ENCODE measurements at regions not wholly inside any gene's neighbourhood (a gene's known extent, or its start where the extent isn't known, plus 50 kb on each side); places are given as distances from the start of the nearest gene placed in this dataset.
A peak's percentile ranks its signal among the peaks of the same experiment; 100 is the strongest.
"Not testable (repeated sequence)": the region's sequence is repeated elsewhere in the genome, so short reads cannot be mapped to it uniquely, and the experiment has no call there.

DNA sequence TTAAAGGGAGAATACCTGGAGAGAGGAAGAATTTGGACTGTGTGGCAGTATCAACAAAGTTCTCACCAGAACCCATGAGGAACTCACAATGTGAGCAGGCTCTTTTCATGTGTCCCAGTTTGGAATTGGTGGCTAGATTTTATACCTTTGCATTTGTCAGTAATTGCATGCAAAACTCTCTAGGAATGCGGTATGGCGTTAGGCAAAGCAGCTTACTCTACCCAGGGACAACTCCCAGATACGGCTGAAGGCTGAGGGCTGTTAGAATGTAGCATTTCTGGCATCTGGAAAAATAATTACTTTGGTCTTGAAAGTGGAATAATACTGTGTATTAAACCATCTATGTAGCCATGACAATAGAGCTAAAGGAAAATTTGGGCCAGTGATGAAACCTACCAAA, 635.5 kb downstream of the SLC16A7 start:
- no peak for DNase-seq
- intact Hi-C loops (cut with DNase I) = no loop called here

DNA sequence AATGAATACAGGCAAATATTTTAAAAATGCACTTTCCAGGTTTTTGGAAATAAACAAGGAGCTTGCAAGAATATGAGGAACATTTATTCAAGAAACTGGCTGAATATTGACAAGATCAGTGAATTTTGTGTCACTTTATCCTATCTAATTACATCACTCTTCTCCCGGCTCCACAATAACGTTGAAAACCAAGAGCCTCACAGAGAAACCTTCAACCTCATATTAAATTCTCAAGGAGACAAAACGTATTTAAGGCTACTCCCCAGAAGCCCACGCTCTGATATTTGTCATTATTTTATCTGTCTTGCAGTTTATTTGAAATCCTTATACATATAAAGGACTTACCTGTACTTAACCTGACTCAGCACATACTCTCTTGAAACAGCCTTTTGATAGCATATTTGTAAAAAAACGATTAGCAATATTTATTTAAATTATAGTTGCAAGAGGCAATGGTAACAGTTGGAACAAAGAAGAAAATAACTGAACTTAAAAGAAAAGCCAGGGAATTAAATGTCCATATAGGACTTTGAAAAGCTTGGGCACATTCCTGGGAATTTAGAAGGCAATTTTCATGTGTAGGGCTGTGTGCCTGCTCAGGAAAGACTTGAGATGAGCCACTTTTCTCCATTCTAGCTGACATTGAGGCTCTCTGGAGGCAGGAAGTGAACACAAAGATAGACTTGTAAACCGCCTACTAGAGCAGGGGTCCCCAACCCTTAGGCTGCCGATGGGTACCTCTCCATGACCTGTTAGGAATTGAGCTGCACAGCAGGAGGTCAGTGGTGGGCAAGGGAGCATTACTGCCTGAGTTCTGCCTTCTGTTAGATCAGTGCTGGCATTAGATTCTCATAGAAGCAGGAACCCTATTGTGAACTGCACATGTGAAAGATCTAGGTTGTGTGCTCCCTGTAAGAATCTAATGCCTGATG, 636.4 kb downstream of the SLC16A7 start:
- DNase-seq = peak in 1 of 10 donors; percentile 54
- intact Hi-C loops (cut with DNase I) = no loop called here

DNA sequence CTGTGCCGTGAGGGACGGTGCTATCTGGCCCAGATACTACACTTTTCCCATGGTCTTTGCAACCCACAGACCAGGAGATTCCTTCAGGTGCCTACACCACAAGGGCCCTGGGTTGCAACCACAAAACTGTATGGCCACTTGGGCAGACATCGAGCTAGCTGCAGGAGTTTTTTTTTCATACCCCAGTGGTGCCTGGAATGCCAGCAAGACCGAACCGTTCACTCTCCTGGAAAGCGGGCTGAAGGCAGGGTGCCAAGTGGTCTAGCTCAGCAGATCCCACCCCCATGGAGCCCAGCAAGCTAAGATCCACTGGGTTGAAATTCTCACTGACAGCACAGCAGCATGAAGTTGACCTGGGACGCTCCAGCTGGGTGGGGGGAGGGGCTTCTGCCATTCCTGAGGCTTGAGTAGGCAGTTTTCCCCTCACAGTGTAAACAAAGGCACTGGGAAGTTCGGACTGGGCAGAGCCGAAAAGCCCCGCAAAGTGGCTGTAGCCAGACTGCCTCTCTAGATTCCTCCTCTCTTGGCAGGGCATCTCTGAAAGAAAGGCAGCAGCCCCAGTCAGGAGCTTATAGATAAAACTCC, 638.9 kb downstream of the SLC16A7 start:
- DNase-seq = peak in 3 of 10 donors; percentile 58 to 69 (median 67)
- intact Hi-C loops (cut with DNase I) = not testable (repeated sequence)

DNA sequence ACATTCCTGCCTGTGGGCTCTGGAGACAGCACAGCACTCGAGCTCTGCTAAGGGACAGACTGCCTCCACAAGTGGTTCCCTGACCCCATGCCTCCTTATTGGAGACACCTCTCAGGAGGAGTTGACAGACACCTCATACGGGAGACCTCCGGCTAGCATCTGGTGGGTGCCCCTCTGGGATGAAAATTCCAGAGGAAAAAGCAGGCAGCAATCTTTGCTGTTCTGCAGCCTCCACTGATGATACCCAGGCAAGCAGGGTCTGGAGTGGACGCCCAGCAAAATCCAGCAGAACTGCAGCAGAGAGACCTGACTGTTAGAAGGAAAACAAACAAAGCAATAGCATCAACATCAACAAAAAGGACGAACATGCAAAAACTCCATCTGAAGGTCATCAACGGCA, 639.4 kb downstream of the SLC16A7 start:
- intact Hi-C loops (cut with DNase I) = no loop called here
- peak in 1 of 10 donors; percentile 20 for DNase-seq

DNA sequence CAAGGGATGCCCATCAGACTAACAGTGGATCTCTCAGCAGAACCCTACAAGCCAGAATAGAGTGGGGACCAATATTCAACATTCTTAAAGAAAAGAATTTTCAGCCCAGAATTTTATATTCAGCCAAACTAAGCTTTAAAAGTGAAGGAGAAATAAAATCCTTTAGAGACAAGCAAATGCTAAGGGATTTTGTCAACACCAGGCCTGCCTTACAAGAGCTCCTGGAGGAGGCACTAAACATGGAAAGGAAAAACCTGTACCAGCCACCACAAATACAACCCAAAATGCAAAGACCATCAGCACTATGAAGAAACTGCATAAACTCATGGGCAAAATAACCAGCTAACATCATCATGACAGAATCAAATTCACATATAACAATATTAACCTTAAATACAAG, 640.6 kb downstream of the SLC16A7 start:
- intact Hi-C loops (cut with DNase I); DNase-seq: not testable (repeated sequence)

DNA sequence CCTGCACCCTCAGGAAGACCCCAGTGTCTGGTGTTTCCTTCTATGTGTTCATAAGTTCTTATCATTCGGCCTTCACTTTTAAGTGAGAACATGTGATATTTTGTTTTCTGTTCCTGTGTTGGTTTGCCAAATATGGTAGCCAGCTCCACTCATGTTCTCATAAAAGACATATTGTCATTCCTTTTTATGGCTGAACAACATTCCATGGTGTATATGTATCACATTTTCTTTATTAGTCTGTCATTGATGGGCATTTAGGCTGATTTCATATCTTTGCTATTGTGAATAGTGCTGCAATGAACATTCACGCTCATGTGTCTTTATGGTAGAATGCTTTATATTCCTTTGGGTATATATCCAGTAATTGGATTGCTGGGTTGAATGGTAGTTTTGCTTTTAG, 645.1 kb downstream of the SLC16A7 start:
- intact Hi-C loops (cut with DNase I) = no loop called here
- no peak for DNase-seq

DNA sequence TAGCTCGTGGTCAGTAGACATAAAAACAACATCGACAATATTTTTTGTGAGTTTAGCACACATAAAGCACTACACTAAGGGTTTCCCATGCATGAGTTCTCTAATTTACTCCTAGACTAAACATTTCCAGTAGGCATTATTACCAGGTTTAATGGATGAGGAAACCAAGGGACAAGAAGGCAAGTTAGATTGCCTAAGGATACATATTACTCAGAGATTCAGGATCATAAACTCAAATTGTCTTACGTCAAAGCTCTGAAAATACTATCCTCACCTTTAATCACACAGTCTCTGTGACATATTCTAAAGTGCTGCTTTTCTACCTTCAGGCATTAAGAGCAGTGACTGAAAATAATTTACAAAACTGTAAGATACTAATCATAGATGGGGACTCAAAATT, 655.3 kb downstream of the SLC16A7 start:
- no peak for DNase-seq
- intact Hi-C loops (cut with DNase I) = no loop called here

DNA sequence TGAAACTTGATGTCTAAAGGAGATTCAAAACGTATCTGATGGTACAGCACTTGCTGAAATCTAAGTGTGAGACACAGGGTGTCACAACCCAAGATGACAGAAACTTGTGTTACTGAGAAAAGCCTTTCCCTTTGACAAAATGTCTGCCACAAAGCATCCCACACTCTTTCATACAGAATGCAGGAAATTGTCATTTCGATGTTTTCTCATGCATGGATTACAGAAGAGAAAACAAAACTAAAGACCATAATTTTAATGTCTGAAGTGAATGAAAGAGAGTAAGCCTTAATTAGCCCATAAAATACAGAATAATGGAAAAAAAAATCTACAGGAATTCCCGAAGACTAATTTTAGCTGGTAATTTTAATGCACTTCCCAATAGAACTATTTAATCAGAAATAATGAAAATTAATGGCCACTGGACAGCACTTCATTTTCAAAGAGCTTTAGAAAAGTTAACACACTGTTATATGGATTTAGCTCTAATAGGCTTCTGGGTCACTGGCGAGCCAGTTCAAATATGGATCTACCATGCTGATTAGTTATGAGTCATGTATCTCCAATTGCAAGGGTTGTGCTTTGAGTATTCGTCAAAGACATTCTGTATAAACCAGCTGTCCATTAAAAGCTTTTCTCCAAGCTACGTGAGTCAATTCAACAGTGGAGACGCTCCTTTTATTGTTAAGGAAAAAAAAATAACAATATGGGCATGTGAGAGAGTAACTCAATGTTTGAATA, 656.7 kb downstream of the SLC16A7 start:
- no peak for DNase-seq
- intact Hi-C loops (cut with DNase I) = no loop called here

DNA sequence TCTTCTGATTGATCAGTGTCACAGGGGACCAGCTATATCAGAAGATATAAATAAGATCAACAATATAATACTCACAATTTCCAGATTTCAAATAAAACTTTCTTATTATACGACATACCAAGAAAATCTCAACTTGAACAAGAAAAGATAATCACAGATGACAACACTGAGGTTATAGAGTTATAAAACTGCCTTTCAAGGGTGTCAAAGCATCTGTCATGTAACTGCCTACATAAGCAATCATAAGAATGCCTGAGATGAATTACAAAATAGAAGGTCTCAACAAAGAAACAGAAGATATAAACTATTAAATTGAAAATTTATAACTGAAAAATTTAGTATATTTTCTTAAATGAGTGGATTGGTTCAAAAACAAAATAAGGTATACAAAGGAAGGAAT, 659.2 kb downstream of the SLC16A7 start:
- no peak for DNase-seq
- intact Hi-C loops (cut with DNase I) = no loop called here

DNA sequence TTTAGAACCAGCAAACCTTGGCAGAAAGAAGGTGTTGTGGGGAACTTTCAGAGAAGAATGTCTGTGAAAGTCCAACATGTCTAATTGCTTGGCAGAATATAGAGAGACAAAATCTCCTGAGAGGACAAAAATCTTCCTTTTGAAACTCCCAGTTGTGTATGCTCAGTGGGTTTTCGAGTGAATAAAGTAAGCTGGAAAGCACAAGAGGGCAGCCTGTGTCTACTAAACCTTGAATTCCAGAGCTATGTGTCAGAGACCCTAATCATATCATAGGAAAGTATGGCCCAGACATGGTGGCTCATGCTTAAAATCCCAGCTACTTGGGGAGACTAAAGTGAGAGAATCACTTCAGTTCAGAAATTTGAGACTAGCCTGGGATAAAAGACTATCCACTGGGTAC, 661.2 kb downstream of the SLC16A7 start:
- DNase-seq = no peak
- intact Hi-C loops (cut with DNase I) = no loop called here

DNA sequence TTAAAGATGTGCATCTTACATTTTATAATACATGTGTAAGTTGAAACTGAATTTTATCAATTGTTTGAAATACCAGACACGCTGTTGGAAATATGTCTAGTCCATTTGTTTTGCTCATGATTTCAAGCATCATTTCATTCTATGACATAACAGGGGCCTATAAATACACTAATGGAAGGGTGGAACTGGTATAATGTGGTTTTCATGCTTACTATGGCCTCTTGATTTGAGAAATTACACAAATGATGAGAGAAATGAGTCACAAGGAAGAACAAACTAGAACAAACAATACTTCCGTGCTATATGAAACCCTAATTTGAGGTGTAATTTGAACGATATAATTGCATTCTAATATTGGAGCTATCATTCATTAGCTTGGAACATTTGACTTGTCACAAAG, 663.4 kb downstream of the SLC16A7 start:
- DNase-seq = no peak

DNA sequence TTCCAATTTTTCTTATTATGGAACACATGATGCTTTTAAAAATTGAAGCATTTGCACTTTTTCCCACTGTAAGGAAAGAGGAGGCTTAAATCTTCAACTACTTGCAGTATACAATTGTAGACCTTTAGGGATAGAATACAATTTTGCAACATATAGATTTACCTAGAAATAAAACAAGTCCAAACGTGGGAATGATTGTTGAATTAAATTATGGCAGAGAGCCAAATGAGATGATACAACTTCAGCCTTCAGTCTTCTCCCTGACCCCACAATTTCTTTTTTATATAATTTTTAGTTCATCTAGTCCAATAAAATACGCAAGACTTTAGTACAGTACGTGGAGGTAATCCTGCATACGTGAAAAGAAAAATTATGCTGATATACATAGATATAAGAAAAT, 666.5 kb downstream of the SLC16A7 start:
- intact Hi-C loops (cut with DNase I) = no loop called here
- no peak for DNase-seq

More for the DNA sequence above, 663.4 kb downstream of the SLC16A7 start:
- intact Hi-C loops (cut with DNase I) = no loop called here

DNA sequence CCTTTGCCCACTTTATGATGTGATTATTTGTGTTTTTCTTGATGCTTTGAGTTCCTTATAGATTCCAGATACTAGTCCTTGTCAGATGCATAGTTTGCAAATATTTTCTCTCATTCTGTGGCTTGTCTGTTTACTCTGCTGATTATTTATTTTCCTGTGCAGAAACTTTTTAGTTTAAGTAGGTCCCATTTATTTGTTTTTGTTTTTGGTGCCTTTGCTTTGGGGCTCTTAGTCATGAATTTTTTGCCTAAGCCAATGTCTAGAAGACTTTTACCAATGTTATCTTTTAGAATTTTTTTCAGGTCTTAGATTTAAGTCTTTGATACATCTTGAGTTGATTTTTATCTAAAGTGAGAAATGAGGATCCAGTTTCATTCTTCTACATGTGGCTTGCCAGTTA, 667.3 kb downstream of the SLC16A7 start:
- DNase-seq = no peak
- intact Hi-C loops (cut with DNase I) = no loop called here

DNA sequence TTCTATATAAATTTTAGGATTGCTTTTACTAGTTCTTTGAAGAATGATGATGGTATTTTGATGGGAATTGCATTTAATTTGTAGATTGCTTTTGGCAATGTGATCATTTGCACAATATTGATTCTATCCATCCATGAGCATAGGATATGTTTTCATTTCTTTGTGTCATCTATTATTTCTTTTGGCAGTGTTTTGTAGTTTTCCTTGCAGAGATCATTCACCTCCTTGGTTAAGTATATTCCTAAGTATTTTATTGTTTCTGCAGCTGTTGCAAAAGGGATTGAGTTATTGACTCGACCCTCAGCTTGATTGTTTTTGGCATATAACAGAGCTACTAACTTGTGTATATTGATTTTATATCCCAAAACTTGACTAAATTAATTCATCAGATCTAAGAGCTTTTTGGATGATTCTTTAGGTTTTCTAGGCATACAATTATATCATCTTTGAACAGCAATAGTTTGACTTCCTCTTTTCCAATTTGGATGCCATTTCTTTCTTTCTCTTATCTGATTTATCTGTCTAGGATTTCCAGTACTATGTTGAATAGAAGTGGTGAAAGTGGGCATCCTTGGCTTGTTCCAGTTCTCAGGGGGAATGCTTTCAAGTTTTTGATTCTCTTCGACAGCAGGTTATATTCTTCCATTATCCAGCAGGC, 668.1 kb downstream of the SLC16A7 start:
- intact Hi-C loops (cut with DNase I) = no loop called here
- DNase-seq = no peak

DNA sequence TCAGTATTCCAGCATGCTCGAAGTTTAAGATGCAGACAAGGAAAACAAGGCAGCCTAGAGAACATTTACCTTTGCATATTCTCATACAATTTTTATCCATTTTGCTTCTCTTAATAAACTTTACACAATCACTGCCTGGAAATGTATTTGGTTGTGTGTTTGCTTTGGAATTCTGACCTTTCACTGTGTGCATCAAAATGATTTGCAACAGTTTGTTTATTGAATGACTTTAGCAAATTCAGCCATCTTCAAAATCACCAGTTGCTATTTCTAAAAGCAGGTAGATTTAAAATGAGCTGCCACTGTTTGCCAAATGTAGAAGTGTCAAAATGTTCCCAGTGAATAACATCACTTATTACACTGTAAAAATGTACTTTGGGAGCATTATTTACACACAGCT, 669.9 kb downstream of the SLC16A7 start:
- no peak for DNase-seq
- intact Hi-C loops (cut with DNase I) = no loop called here

DNA sequence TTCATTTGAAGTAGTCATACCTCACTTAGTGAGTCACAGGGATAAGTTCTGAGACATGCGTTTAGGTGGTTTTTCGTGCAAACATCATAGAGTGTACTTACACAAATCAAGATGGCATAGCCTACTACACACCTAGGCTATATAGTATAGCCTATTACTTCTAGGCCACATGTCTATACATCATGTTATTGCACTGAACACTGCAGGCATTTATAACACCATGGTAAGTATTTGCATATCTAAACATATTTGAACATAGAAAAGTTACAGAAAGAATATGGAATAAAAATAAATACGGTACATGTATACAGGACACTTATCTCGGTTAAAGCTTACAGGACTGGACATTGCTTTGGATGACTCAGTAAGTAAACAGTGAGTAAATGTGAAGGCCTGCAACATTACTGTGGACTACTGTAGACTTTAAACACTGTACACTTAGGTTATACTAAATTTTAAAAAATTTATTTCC, 670.6 kb downstream of the SLC16A7 start:
- DNase-seq = no peak
- intact Hi-C loops (cut with DNase I) = no loop called here

DNA sequence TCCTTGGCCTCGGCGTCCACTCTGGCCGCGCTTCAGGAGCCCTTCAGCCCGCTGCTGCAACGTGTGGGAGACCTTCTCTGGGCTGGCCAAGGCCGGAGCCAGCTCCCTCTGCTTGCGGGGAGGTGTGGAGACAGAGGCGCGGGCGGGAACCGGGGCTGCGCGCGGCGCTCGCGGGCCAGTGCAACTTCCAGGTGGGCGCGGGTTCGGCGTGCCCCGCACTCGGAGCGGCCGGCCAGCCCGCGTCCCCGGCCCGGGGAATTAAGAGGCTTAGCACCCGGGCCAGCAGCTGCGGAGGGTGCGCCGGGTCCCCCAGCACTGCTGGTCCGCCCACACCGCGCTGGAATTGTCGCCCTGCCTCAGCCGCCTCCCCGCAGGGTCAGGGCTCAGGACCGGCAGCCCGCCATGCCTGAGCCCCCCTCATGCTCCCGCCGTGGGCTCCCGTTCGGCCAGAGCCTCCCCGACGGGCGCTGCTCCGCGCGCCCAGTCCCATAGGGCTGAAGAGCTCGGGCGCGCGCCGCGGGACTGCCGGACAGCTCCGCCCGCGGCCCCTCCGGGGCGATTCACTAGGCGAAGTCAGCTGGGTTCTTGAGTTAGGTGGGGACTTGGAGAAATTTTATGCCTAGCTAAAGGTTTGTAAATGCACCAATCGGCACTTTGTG, 673.9 kb downstream of the SLC16A7 start:
- DNase-seq = peak in 5 of 10 donors; percentile 9 to 86 (median 75)
- intact Hi-C loops (cut with DNase I) = no loop called here

DNA sequence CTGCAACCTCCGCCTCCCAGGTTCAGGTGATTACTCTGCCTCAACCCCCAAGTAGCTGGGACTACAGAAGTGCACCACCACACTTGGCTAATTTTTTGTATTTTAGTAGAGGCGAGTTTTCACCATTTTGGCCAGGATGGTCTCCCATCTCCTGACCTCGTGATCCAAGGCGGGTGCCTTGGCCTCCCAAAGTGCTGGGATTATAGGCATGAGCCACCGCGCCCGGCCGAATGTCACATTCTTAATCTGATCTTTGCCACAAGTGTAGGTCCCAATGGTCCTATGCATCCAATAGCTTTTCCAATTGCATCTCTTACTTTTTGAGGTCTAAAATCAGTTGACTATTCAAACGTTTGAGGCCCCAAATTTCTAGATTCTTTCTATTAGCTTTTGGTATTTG, 676.0 kb downstream of the SLC16A7 start:
- intact Hi-C loops (cut with DNase I) = no loop called here
- peak in 2 of 10 donors; percentile 51 to 53 for DNase-seq

DNA sequence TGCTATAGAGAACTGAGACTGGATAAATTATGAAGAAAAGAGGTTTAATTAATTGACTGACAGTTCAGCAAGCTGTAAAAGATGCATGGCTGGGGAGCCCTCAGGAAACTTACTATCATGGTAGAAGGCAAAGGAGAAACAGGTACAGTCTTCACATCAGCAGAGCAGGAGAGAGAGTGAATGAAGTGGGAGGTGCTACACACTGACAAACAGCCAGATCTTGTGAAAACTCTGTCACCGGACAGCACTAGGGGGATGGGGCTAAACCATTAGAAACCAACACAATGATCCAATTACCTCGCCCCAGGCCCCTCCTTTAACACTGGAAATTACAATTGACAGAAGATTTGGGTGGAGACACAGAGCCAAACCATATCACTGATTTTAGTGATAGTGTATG, 682.4 kb downstream of the SLC16A7 start:
- DNase-seq = no peak
- intact Hi-C loops (cut with DNase I) = no loop called here

DNA sequence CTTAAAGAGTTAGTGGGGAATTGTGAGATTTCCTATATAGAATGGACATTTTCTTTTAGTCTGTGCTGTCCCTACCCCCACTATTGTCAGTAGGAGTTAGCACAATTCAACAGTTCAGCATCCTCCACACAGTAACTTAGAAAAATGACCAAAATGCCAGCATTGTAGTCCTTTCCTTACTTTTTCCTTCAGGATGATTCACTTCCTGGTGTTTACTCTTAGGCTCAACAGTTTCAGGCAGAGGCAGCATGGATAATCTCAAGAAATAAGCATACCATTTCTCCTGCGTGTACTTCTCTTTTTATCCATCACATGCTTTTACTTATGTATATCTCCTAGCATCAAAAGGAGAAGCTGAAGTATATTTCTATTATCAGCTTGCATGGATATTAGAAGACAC, 683.4 kb downstream of the SLC16A7 start:
- no peak for DNase-seq
- intact Hi-C loops (cut with DNase I) = no loop called here
